ENCODE measurements at regions not wholly inside any gene's neighbourhood (a gene's known extent, or its start where the extent isn't known, plus 50 kb on each side); places are given as distances from the start of the nearest gene placed in this dataset.
"Not testable (repeated sequence)": the region's sequence is repeated elsewhere in the genome, so short reads cannot be mapped to it uniquely, and the experiment has no call there.

DNA sequence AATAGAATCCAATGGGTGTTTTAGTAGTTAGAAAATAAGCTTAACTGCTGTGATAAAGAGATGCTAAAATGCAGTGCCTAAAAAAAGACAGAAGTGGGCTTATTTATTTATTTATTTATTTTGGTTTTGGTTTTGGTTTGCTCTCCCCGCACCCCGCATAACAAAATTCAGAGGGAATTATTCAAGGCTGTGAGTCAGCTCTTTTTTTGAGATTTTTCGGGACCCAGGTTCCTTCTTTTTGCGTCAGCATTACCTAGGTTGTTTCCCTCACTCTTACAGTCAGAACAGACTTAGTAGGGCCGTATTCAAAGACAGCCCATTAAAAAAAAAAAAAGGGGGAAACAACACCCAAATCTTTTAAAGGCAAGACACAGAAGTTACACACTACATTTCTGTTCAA, 1495.5 kb upstream of the ADGRL3 start:
- Mint-ChIP-seq H3K27ac (ENCODE audit: unreplicated experiment) (no peak overlapping the region), H3K9me3 (ENCODE audit: unreplicated experiment) (no peaks in the 10 kb centered on the region), H3K36me3 (ENCODE audit: unreplicated experiment) (no peaks in the 10 kb centered on the region), H3K4me1 (ENCODE audit: low read depth, unreplicated experiment) (no peaks in the 10 kb centered on the region), H3K27me3 (ENCODE audit: unreplicated experiment) (peaks cover 3% of the 10 kb centered on the region), H3K4me3 (ENCODE audit: unreplicated experiment) (no peak overlapping the region)
- TF ChIP-seq CTCF (IDR thresholded peaks at IDR 0.05; ENCODE audit: partially characterized antibody, unreplicated experiment) = no peak
- no peak for DNase-seq

DNA sequence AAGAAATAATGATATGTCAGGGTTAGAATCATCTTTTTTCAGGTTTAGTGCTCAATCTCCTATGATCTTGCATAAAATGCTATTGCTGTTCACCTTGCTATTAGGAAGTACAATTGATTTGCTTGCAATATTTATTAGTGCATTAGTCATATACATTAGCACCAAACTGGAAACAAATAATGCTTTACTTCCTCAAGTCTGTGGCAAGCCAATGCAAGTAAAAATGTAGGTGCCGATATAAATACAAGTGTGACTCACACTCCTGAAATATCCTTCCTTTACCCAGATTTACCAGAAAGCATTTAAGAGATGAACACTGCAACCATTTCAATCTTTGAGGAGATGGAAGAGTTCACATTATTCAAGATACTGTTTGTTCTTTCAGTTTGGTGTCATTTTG, 1487.7 kb upstream of the ADGRL3 start:
- no peaks in the 10 kb centered on the region for H3K27me3 Mint-ChIP-seq (ENCODE audit: unreplicated experiment)
- H3K4me3 Mint-ChIP-seq (ENCODE audit: unreplicated experiment) = no peak overlapping the region
- no peak for TF ChIP-seq CTCF (IDR thresholded peaks at IDR 0.05; ENCODE audit: partially characterized antibody, unreplicated experiment)
- H3K36me3 Mint-ChIP-seq (ENCODE audit: unreplicated experiment) = no peaks in the 10 kb centered on the region
- no peaks in the 10 kb centered on the region for H3K9me3 Mint-ChIP-seq (ENCODE audit: unreplicated experiment)
- H3K27ac Mint-ChIP-seq (ENCODE audit: unreplicated experiment) = no peak overlapping the region
- DNase-seq = no peak
- no peaks in the 10 kb centered on the region for H3K4me1 Mint-ChIP-seq (ENCODE audit: low read depth, unreplicated experiment)

GRCh38 chr4:59724286-59724685, 1475.8 kb upstream of the ADGRL3 start:
- not testable (repeated sequence) for H3K4me1 Mint-ChIP-seq (ENCODE audit: low read depth, unreplicated experiment); H3K27ac Mint-ChIP-seq (ENCODE audit: unreplicated experiment); H3K27me3 Mint-ChIP-seq (ENCODE audit: unreplicated experiment); DNase-seq; H3K4me3 Mint-ChIP-seq (ENCODE audit: unreplicated experiment); H3K9me3 Mint-ChIP-seq (ENCODE audit: unreplicated experiment)
- H3K36me3 Mint-ChIP-seq (ENCODE audit: unreplicated experiment) = peaks cover 10% of the 10 kb centered on the region

DNA sequence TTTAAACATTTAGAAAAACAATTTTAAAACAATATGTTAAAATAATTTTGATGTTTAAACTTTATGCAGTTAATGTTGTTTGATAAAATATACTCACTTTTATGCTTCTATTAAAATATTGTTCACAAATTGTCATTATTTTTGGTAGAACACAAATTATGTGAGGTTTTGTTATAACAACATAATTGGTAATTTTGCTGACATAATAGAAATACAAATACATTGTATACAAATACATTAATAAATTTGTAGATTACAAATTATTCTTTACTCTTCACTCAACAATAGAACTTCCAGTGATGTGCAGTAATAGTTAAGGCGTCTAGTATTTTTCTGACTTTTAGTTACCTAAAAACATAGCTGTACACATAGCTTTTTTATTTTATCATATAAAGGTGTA, 1472.4 kb upstream of the ADGRL3 start:
- DNase-seq = no peak
- H3K27ac Mint-ChIP-seq (ENCODE audit: unreplicated experiment) = no peak overlapping the region
- peaks cover 3% of the 10 kb centered on the region for H3K27me3 Mint-ChIP-seq (ENCODE audit: unreplicated experiment)
- no peaks in the 10 kb centered on the region for H3K9me3 Mint-ChIP-seq (ENCODE audit: unreplicated experiment)
- no peak overlapping the region for H3K4me3 Mint-ChIP-seq (ENCODE audit: unreplicated experiment)
- no peak for TF ChIP-seq CTCF (IDR thresholded peaks at IDR 0.05; ENCODE audit: partially characterized antibody, unreplicated experiment)
- no peaks in the 10 kb centered on the region for H3K36me3 Mint-ChIP-seq (ENCODE audit: unreplicated experiment)
- H3K4me1 Mint-ChIP-seq (ENCODE audit: low read depth, unreplicated experiment) = no peaks in the 10 kb centered on the region

- Mint-ChIP-seq H3K27me3 (ENCODE audit: unreplicated experiment) (peaks cover 3% of the 10 kb centered on the region), H3K4me3 (ENCODE audit: unreplicated experiment) (no peak overlapping the region), H3K36me3 (ENCODE audit: unreplicated experiment) (no peaks in the 10 kb centered on the region), H3K27ac (ENCODE audit: unreplicated experiment) (no peak overlapping the region), H3K4me1 (ENCODE audit: low read depth, unreplicated experiment) (no peaks in the 10 kb centered on the region), H3K9me3 (ENCODE audit: unreplicated experiment) (no peaks in the 10 kb centered on the region)
- DNase-seq = no peak
- TF ChIP-seq CTCF (IDR thresholded peaks at IDR 0.05; ENCODE audit: partially characterized antibody, unreplicated experiment) = no peak
Measured at GRCh38 chr4:59728496-59728895, 1471.6 kb upstream of the ADGRL3 start.

GRCh38 chr4:59729321-59729720, 1470.8 kb upstream of the ADGRL3 start:
- peaks cover 3% of the 10 kb centered on the region for H3K27me3 Mint-ChIP-seq (ENCODE audit: unreplicated experiment)
- no peak for DNase-seq
- H3K27ac Mint-ChIP-seq (ENCODE audit: unreplicated experiment) = no peak overlapping the region
- no peaks in the 10 kb centered on the region for H3K36me3 Mint-ChIP-seq (ENCODE audit: unreplicated experiment)
- no peaks in the 10 kb centered on the region for H3K9me3 Mint-ChIP-seq (ENCODE audit: unreplicated experiment)
- H3K4me1 Mint-ChIP-seq (ENCODE audit: low read depth, unreplicated experiment) = no peaks in the 10 kb centered on the region
- no peak for TF ChIP-seq CTCF (IDR thresholded peaks at IDR 0.05; ENCODE audit: partially characterized antibody, unreplicated experiment)
- H3K4me3 Mint-ChIP-seq (ENCODE audit: unreplicated experiment) = no peak overlapping the region
